Cardiac muscle cell (in vitro differentiated cells and primary cell): ENCODE measurements at regions not wholly inside any gene's neighbourhood (a gene's known extent, or its start where the extent isn't known, plus 50 kb on each side); places are given as distances from the start of the nearest gene placed in this dataset.
"Not testable (repeated sequence)": the region's sequence is repeated elsewhere in the genome, so short reads cannot be mapped to it uniquely, and the experiment has no call there.

Source experiments
- DNase-seq, 2 donors: peaks; one replicate each; pipeline versions ENCODE4 v3.0.0 to v3.0.0-alpha.2; 2010 to 2017; ENCODE audit warnings: low read depth in 1 of 2, low spot score in 1 of 2
- H3K27ac ChIP-seq: fragments of 200-600 bp; sonication (generic); 2 replicates; pipeline ENCODE4 v1.5.1; 2016
- H3K27me3 ChIP-seq: fragments of 200-600 bp; sonication (generic); 2 replicates; pipeline ENCODE4 v1.6.0; 2016; ENCODE audit warnings: control low read depth
- H3K36me3 ChIP-seq: fragments of 200-600 bp; sonication (generic); 2 replicates; pipeline ENCODE4 v1.5.1; 2016; ENCODE audit warnings: control low read depth
- H3K4me1 ChIP-seq: fragments of 200-600 bp; sonication (generic); 2 replicates; pipeline ENCODE4 v1.8.1; 2017; ENCODE audit warnings: low read depth, mild to moderate bottlenecking, mixed run types
- H3K4me3 ChIP-seq: fragments of 200-600 bp; sonication (generic); 2 replicates; pipeline ENCODE4 v1.5.1; 2016; ENCODE audit warnings: mild to moderate bottlenecking
- H3K9me3 ChIP-seq: fragments of 200-600 bp; sonication (generic); 2 replicates; pipeline ENCODE4 v1.5.1; 2017; ENCODE audit warnings: low read depth, mild to moderate bottlenecking, control low read depth
- CTCF ChIP-seq: IDR thresholded peaks from 2 replicates; pipeline ENCODE4 v1.5.1; 2012; ENCODE audit warnings: low read depth, mild to moderate bottlenecking, low read length

GRCh38 chr1:5729636-5730145 is 262.5 kb downstream of the NPHP4 start:
- Histone ChIP-seq H3K27me3 (no peaks in the 10 kb centered on the region), H3K27ac (no peak overlapping the region), H3K36me3 (no peaks in the 10 kb centered on the region), H3K4me3 (no peak overlapping the region), H3K4me1 (peaks cover 11% of the 10 kb centered on the region), H3K9me3 (no peaks in the 10 kb centered on the region)
- no peak for DNase-seq
- no peak for TF ChIP-seq CTCF

- Histone ChIP-seq H3K4me1 (peaks cover 11% of the 10 kb centered on the region), H3K4me3 (no peak overlapping the region), H3K27me3 (no peaks in the 10 kb centered on the region), H3K9me3 (no peaks in the 10 kb centered on the region), H3K27ac (no peak overlapping the region), H3K36me3 (no peaks in the 10 kb centered on the region)
- no peak for DNase-seq
- TF ChIP-seq CTCF = no peak
These were observed 263.4 kb downstream of the NPHP4 start for GRCh38 chr1:5728663-5729355.

- Histone ChIP-seq H3K4me3 (no peak overlapping the region), H3K27me3 (no peaks in the 10 kb centered on the region), H3K27ac (peak overlapping the region; percentile 67), H3K36me3 (no peaks in the 10 kb centered on the region), H3K9me3 (no peaks in the 10 kb centered on the region), H3K4me1 (peaks cover 11% of the 10 kb centered on the region)
- DNase-seq = no peak
- no peak for TF ChIP-seq CTCF
These were observed 264.2 kb downstream of the NPHP4 start for GRCh38 chr1:5727871-5728643.

- Histone ChIP-seq H3K4me1 (peaks cover 11% of the 10 kb centered on the region), H3K9me3 (no peaks in the 10 kb centered on the region), H3K27me3 (no peaks in the 10 kb centered on the region), H3K36me3 (no peaks in the 10 kb centered on the region), H3K4me3 (no peak overlapping the region), H3K27ac (peak overlapping the region; percentile 67)
- no peak for DNase-seq
- TF ChIP-seq CTCF = no peak
These were observed 265.0 kb downstream of the NPHP4 start for GRCh38 chr1:5727191-5727590.

GRCh38 chr1:5726586-5727184 is 265.5 kb downstream of the NPHP4 start:
- H3K36me3 ChIP-seq, H3K4me3 ChIP-seq, H3K27me3 ChIP-seq, H3K27ac ChIP-seq, DNase-seq, H3K9me3 ChIP-seq: not testable (repeated sequence)
- peaks cover 11% of the 10 kb centered on the region for H3K4me1 ChIP-seq
